ENCODE measurements at regions not wholly inside any gene's neighbourhood (a gene's known extent, or its start where the extent isn't known, plus 50 kb on each side); places are given as distances from the start of the nearest gene placed in this dataset.

GRCh38 chr17:63344383-63344782 lies 101.7 kb downstream of the CYB561 start:
- Histone ChIP-seq H3K9me3 (ENCODE audit: insufficient read depth, low read length) (no peaks in the 10 kb centered on the region), H3K4me1 (ENCODE audit: insufficient read depth, insufficient read length) (no peaks in the 10 kb centered on the region), H3K4me3 (ENCODE audit: insufficient read length, low read depth) (no peak overlapping the region), H3K36me3 (ENCODE audit: insufficient read depth, insufficient read length, low read length) (peaks cover 7% of the 10 kb centered on the region), H3K27me3 (ENCODE audit: insufficient read depth, insufficient read length) (no peaks in the 10 kb centered on the region), H3K9ac (ENCODE audit: insufficient read length, low read depth) (no peak overlapping the region)
- no peak for TF ChIP-seq SUZ12 (IDR thresholded peaks at IDR 0.05; ENCODE audit: extremely low read depth, insufficient read depth, insufficient read length)
- no peak for TF ChIP-seq YY1 (IDR thresholded peaks at IDR 0.05; ENCODE audit: insufficient read depth, insufficient read length)
- TF ChIP-seq ZNF274 (IDR thresholded peaks at IDR 0.05; ENCODE audit: low read depth, low read length), result no peak
- DNase-seq (ENCODE audit: low read depth, low spot score), result no peak

DNA sequence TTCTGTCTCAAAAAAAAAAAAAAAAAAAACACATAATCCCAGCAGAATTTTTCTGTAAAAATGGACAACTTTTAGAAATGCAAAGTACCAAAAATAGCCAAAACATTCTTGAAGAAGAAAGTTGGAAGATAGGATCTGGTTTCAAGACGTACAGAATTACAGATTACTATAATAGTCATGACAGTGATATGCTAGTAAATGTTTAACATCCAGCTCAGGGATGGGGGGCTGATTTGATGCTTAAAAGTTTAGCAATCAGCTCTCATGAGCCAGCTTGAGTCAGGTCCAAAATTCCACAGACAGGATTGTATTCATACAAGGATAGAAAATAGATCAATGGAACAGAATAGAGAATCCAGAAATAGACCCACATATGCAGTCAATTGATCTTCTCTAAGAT lies 100.5 kb downstream of the CYB561 start:
- Histone ChIP-seq H3K9me3 (ENCODE audit: insufficient read depth, low read length) (no peaks in the 10 kb centered on the region), H3K4me3 (ENCODE audit: insufficient read length, low read depth) (no peak overlapping the region), H3K9ac (ENCODE audit: insufficient read length, low read depth) (no peak overlapping the region), H3K36me3 (ENCODE audit: insufficient read depth, insufficient read length, low read length) (peaks cover 3% of the 10 kb centered on the region), H3K4me1 (ENCODE audit: insufficient read depth, insufficient read length) (no peaks in the 10 kb centered on the region), H3K27me3 (ENCODE audit: insufficient read depth, insufficient read length) (no peaks in the 10 kb centered on the region)
- no peak for TF ChIP-seq YY1 (IDR thresholded peaks at IDR 0.05; ENCODE audit: insufficient read depth, insufficient read length)
- no peak for TF ChIP-seq ZNF274 (IDR thresholded peaks at IDR 0.05; ENCODE audit: low read depth, low read length)
- no peak for TF ChIP-seq SUZ12 (IDR thresholded peaks at IDR 0.05; ENCODE audit: extremely low read depth, insufficient read depth, insufficient read length)
- no peak for DNase-seq (ENCODE audit: low read depth, low spot score)

GRCh38 chr17:63347475-63347874 lies 98.6 kb downstream of the CYB561 start:
- TF ChIP-seq YY1 (IDR thresholded peaks at IDR 0.05; ENCODE audit: insufficient read depth, insufficient read length) (no peak), SUZ12 (IDR thresholded peaks at IDR 0.05; ENCODE audit: extremely low read depth, insufficient read depth, insufficient read length) (no peak), ZNF274 (IDR thresholded peaks at IDR 0.05; ENCODE audit: low read depth, low read length) (no peak)
- H3K4me3 ChIP-seq (ENCODE audit: insufficient read length, low read depth), result no peak overlapping the region
- H3K27me3 ChIP-seq (ENCODE audit: insufficient read depth, insufficient read length), result no peaks in the 10 kb centered on the region
- no peak overlapping the region for H3K9ac ChIP-seq (ENCODE audit: insufficient read length, low read depth)
- no peaks in the 10 kb centered on the region for H3K36me3 ChIP-seq (ENCODE audit: insufficient read depth, insufficient read length, low read length)
- no peak for DNase-seq (ENCODE audit: low read depth, low spot score)
- H3K9me3 ChIP-seq (ENCODE audit: insufficient read depth, low read length), result no peaks in the 10 kb centered on the region
- no peaks in the 10 kb centered on the region for H3K4me1 ChIP-seq (ENCODE audit: insufficient read depth, insufficient read length)

- Histone ChIP-seq H3K9me3 (ENCODE audit: insufficient read depth, low read length) (no peaks in the 10 kb centered on the region), H3K36me3 (ENCODE audit: insufficient read depth, insufficient read length, low read length) (no peaks in the 10 kb centered on the region), H3K4me1 (ENCODE audit: insufficient read depth, insufficient read length) (no peaks in the 10 kb centered on the region), H3K27me3 (ENCODE audit: insufficient read depth, insufficient read length) (no peaks in the 10 kb centered on the region), H3K4me3 (ENCODE audit: insufficient read length, low read depth) (no peak overlapping the region), H3K9ac (ENCODE audit: insufficient read length, low read depth) (no peak overlapping the region)
- TF ChIP-seq YY1 (IDR thresholded peaks at IDR 0.05; ENCODE audit: insufficient read depth, insufficient read length) (no peak), SUZ12 (IDR thresholded peaks at IDR 0.05; ENCODE audit: extremely low read depth, insufficient read depth, insufficient read length) (no peak), ZNF274 (IDR thresholded peaks at IDR 0.05; ENCODE audit: low read depth, low read length) (no peak)
- DNase-seq (ENCODE audit: low read depth, low spot score), result no peak
These were observed 96.6 kb downstream of the CYB561 start for GRCh38 chr17:63349478-63350000.

DNA sequence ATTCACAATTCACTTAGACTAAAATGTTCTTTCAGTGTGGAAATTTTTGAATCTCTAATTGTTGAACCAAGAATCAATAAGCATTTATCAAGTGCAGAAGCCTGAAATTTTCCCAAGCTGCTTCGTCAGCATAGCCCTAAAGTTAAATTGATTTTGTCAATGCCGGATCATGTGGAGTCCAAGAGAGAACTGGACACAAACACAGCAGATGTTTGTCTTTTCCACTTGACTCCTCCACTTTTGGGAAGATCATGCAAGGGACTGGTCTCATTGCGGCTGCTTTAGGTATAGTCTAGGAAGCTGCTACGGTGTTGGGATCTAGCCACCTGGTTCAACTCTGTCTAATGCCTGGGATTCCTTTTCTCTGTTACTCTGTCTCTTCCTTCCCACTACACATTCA lies 95.7 kb downstream of the CYB561 start:
- no peaks in the 10 kb centered on the region for H3K4me1 ChIP-seq (ENCODE audit: insufficient read depth, insufficient read length)
- no peak for TF ChIP-seq YY1 (IDR thresholded peaks at IDR 0.05; ENCODE audit: insufficient read depth, insufficient read length)
- TF ChIP-seq SUZ12 (IDR thresholded peaks at IDR 0.05; ENCODE audit: extremely low read depth, insufficient read depth, insufficient read length), result no peak
- TF ChIP-seq ZNF274 (IDR thresholded peaks at IDR 0.05; ENCODE audit: low read depth, low read length), result no peak
- no peak overlapping the region for H3K4me3 ChIP-seq (ENCODE audit: insufficient read length, low read depth)
- H3K27me3 ChIP-seq (ENCODE audit: insufficient read depth, insufficient read length), result no peaks in the 10 kb centered on the region
- H3K36me3 ChIP-seq (ENCODE audit: insufficient read depth, insufficient read length, low read length), result no peaks in the 10 kb centered on the region
- no peaks in the 10 kb centered on the region for H3K9me3 ChIP-seq (ENCODE audit: insufficient read depth, low read length)
- no peak overlapping the region for H3K9ac ChIP-seq (ENCODE audit: insufficient read length, low read depth)
- no peak for DNase-seq (ENCODE audit: low read depth, low spot score)

DNA sequence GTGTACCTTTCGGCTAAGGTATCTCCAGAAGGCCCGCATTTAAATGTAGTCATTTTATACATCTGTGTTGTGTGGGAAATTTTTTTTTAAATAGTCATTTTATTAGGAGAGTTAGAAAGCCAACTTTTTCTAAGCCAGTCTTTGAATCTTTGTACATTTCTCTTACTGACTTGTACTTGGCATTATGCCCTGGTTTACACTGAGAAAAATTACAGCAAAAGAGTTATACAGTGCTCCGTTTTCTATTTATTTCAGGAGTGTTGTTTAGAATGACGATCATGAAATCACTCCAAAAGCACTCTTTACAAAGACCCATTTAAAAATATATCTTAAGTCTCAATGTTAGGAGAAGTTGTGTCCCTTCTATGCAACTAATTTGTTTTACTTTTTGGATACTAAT lies 91.8 kb downstream of the CYB561 start:
- Histone ChIP-seq H3K9me3 (ENCODE audit: insufficient read depth, low read length) (no peaks in the 10 kb centered on the region), H3K9ac (ENCODE audit: insufficient read length, low read depth) (no peak overlapping the region), H3K4me3 (ENCODE audit: insufficient read length, low read depth) (no peak overlapping the region), H3K4me1 (ENCODE audit: insufficient read depth, insufficient read length) (no peaks in the 10 kb centered on the region), H3K36me3 (ENCODE audit: insufficient read depth, insufficient read length, low read length) (no peaks in the 10 kb centered on the region), H3K27me3 (ENCODE audit: insufficient read depth, insufficient read length) (no peaks in the 10 kb centered on the region)
- TF ChIP-seq YY1 (IDR thresholded peaks at IDR 0.05; ENCODE audit: insufficient read depth, insufficient read length), result no peak
- TF ChIP-seq ZNF274 (IDR thresholded peaks at IDR 0.05; ENCODE audit: low read depth, low read length), result no peak
- TF ChIP-seq SUZ12 (IDR thresholded peaks at IDR 0.05; ENCODE audit: extremely low read depth, insufficient read depth, insufficient read length), result no peak
- DNase-seq (ENCODE audit: low read depth, low spot score), result no peak

- Histone ChIP-seq H3K36me3 (ENCODE audit: insufficient read depth, insufficient read length, low read length) (peaks cover 2% of the 10 kb centered on the region), H3K9ac (ENCODE audit: insufficient read length, low read depth) (no peak overlapping the region), H3K9me3 (ENCODE audit: insufficient read depth, low read length) (peaks cover 5% of the 10 kb centered on the region; the same call in 1 of the 2 replicates), H3K4me3 (ENCODE audit: insufficient read length, low read depth) (no peak overlapping the region), H3K27me3 (ENCODE audit: insufficient read depth, insufficient read length) (no peaks in the 10 kb centered on the region), H3K4me1 (ENCODE audit: insufficient read depth, insufficient read length) (no peaks in the 10 kb centered on the region)
- TF ChIP-seq ZNF274 (IDR thresholded peaks at IDR 0.05; ENCODE audit: low read depth, low read length) (no peak), YY1 (IDR thresholded peaks at IDR 0.05; ENCODE audit: insufficient read depth, insufficient read length) (no peak), SUZ12 (IDR thresholded peaks at IDR 0.05; ENCODE audit: extremely low read depth, insufficient read depth, insufficient read length) (no peak)
- no peak for DNase-seq (ENCODE audit: low read depth, low spot score)
These were observed 89.8 kb downstream of the CYB561 start for GRCh38 chr17:63356337-63356757.

Measured in NT2/D1 (cell line).